ENCODE measurements at regions not wholly inside any gene's neighbourhood (a gene's known extent, or its start where the extent isn't known, plus 50 kb on each side); places are given as distances from the start of the nearest gene placed in this dataset.

DNA sequence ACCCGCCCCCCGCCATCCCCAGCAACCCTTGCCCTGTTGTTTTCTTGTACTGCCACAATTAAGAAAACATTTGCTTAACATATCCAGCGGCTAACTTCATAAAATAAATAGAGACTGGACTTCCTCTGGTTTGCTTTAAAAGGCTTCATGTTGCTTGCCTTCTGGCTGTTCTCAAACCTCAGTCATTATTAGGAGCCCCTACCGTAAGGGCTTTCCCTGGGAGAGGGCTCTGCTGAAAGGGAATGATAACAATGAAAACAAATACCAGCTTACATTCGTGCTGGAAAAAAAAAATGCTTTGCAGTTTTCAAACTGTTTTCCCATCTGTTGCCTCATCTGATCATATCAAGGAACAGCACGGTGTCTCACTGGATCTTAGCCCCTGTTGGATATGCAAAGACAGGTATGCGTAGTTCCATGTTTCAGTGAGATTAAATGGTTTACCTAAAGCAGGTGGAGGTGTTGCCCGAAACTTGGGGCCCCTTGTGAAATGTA, 77.2 kb upstream of the VGLL4 start:
- TF ChIP-seq POLR2A (IDR thresholded peaks at IDR 0.05) = no peak
- TF ChIP-seq, protein P1, sequence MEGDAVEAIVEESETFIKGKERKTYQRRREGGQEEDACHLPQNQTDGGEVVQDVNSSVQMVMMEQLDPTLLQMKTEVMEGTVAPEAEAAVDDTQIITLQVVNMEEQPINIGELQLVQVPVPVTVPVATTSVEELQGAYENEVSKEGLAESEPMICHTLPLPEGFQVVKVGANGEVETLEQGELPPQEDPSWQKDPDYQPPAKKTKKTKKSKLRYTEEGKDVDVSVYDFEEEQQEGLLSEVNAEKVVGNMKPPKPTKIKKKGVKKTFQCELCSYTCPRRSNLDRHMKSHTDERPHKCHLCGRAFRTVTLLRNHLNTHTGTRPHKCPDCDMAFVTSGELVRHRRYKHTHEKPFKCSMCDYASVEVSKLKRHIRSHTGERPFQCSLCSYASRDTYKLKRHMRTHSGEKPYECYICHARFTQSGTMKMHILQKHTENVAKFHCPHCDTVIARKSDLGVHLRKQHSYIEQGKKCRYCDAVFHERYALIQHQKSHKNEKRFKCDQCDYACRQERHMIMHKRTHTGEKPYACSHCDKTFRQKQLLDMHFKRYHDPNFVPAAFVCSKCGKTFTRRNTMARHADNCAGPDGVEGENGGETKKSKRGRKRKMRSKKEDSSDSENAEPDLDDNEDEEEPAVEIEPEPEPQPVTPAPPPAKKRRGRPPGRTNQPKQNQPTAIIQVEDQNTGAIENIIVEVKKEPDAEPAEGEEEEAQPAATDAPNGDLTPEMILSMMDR (IDR thresholded peaks at IDR 0.05) = no peak
- DNase-seq = no peak
- intact Hi-C loops (cut with DNase I; ENCODE audit: low total_unique reads) = no loop called here

DNA sequence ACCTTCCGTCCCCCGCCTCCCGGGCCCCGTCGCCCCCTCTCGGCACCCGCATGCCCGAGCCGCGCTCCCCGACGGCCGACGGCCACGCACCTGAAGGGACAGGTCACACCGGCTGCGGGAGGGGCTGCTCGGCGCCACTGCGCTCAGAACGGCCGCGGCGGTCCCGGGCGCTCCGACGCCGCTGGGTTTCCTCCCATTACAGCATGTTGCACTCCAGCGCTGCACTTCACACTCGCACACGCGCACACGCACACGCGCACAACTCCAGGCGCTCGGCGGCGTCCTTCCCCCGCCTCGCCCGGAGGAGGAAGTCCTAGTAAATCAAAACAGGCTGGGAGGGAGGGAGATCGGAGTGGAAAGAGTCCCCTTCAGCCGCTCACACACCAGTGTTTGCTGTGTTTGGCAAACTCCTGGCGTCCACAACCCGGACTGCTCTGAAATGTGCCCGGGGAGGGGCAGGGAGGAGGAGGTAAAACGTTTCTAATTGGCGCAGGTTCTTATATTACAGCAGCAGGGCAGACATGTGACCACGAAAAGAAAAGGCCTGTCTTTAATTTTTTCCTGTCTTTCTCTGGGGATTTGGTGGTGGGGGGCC, 76.7 kb upstream of the VGLL4 start:
- Histone ChIP-seq H3K27ac (peak overlapping the region; percentile 93 to 98), H3K9me3 (no peaks in the 10 kb centered on the region), H3K4me3 (peak overlapping the region; percentile 57 to 79), H3K4me1 (no peaks in the 10 kb centered on the region), H3K27me3 (no peaks in the 10 kb centered on the region), H3K36me3 (no peaks in the 10 kb centered on the region)
- DNase-seq = peak; percentile 75 to 80
- peak; percentile 58 to 66 for TF ChIP-seq POLR2A (IDR thresholded peaks at IDR 0.05)
- TF ChIP-seq, protein P1 (IDR thresholded peaks at IDR 0.05) = no peak
- intact Hi-C loops (cut with DNase I; ENCODE audit: low total_unique reads) = no loop called here

More for the DNA sequence above, 77.2 kb upstream of the VGLL4 start:
- H3K4me3 ChIP-seq = peak overlapping the region; percentile 57 to 79
- no peaks in the 10 kb centered on the region for H3K27me3 ChIP-seq
- H3K9me3 ChIP-seq = no peaks in the 10 kb centered on the region
- H3K36me3 ChIP-seq = no peaks in the 10 kb centered on the region
- H3K27ac ChIP-seq = peak overlapping the region; percentile 93 to 98
- no peaks in the 10 kb centered on the region for H3K4me1 ChIP-seq

DNA sequence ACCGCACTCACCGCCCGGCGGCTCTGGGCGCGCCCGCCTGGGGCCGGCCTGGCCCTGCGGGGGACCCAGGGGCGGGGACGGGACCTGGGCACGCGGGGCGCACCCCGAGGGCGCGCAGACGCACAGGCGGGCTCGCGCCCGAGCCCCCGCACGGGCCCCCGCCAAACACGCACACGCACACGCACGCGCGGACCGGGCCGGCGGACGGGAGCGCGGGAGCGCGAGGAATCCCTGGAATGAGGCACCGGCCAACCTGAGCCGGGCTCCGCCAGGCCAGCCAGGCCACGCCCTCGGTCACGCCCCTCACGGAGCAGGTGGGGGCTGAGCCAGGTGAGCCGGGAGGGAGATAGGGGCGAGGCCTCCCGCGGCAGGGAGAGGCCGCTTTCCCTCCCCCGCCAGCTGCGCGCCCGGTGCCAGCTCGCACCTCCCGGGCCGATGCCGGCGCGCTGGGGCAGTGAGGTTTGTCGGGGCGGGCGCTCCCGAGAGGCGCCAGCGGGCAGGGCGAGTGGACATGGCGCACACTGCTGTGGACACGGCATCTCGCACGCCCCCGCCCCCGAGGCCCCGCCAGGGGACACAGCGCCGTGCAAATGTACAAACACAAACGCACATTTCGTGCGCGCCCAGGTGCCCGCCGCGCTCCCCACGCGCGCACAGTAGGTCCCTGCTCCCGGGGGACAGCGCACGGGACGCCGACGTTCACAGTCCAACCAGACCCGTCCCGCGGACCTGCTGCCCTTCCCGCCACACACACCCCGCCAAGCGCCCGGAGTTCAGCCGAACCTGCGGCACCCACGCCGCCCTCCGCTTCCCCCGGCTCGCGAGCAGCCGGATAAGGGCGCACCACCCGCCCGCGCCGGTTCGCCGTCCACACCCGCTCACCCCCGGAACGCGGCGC, 75.9 kb upstream of the VGLL4 start:
- Histone ChIP-seq H3K27ac (peak overlapping the region; percentile 93 to 98), H3K9me3 (no peaks in the 10 kb centered on the region), H3K4me3 (peak overlapping the region; percentile 57 to 79), H3K4me1 (no peaks in the 10 kb centered on the region), H3K27me3 (no peaks in the 10 kb centered on the region), H3K36me3 (no peaks in the 10 kb centered on the region)
- peak; percentile 10 to 61 for TF ChIP-seq POLR2A (IDR thresholded peaks at IDR 0.05)
- TF ChIP-seq, protein P1 (IDR thresholded peaks at IDR 0.05) = no peak
- intact Hi-C loops (cut with DNase I; ENCODE audit: low total_unique reads) = no loop called here
- peak; percentile 65 to 75 for DNase-seq

DNA sequence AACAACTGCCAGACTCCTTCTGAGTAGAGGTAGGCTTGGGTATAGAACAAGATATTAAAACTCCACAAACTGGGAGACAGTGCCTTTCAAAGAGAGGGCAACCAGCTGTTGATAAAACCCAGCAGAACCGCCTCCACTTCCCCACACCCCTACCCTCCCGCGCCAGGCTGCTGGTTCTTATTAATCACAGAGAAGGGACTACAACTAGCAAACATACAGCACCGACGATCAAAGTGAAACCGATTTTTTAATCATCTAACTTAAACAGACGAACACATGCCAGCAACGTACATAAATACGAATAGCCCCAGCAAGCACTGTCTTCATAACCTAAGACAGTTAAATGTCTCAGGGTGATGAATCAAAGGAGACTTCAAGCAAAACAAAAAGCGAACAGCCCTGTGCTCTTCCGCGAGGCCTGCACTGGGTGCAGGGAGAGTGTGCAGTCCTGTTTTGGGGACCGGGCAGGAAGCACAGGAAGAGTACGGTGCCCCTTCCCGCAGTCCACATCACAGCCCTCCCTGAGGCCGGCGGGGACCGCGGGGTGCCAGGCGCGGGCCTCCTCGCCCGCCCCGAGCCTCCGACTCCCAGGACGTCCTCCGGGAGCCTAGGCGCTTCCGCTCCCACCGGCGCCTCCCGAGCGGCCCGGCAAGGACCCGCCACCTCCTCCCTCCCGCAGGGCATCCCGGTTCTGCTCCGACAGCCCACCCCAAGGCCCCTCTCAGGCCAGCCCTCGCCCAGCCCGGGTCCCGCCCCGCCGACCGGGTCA, 75.1 kb upstream of the VGLL4 start:
- Histone ChIP-seq H3K4me1 (no peaks in the 10 kb centered on the region), H3K9me3 (no peaks in the 10 kb centered on the region), H3K27me3 (no peaks in the 10 kb centered on the region), H3K36me3 (no peaks in the 10 kb centered on the region), H3K27ac (peak overlapping the region; percentile 93 to 98), H3K4me3 (peak overlapping the region; percentile 57 to 79)
- intact Hi-C loops (cut with DNase I; ENCODE audit: low total_unique reads) = no loop called here
- DNase-seq = peak; percentile 47 to 71
- TF ChIP-seq POLR2A (IDR thresholded peaks at IDR 0.05) = peak in 1 of 2 donors; percentile 6
- TF ChIP-seq, protein P1 (IDR thresholded peaks at IDR 0.05) = no peak
